ENCODE measurements at regions not wholly inside any gene's neighbourhood (a gene's known extent, or its start where the extent isn't known, plus 50 kb on each side); places are given as distances from the start of the nearest gene placed in this dataset.

DNA sequence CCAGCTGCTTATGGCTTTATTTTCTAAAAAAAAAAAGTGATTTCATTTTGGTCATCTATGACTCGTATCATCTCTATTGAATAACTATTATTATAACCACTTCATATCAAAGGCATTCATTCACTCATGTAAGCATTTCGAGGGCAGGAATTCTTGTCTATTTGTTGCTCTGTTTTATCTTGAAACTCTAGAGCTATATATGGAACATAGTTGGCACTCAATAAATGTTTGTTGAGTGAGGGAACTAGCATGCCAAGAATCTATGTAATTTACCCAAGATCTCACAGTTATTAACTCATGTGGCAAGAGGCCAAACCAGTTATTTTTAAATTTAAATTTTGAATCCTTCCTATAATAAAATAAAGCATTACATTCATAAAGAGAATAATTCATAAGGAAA lies 470.1 kb downstream of the TMX3 start:
- TF ChIP-seq, protein P1, sequence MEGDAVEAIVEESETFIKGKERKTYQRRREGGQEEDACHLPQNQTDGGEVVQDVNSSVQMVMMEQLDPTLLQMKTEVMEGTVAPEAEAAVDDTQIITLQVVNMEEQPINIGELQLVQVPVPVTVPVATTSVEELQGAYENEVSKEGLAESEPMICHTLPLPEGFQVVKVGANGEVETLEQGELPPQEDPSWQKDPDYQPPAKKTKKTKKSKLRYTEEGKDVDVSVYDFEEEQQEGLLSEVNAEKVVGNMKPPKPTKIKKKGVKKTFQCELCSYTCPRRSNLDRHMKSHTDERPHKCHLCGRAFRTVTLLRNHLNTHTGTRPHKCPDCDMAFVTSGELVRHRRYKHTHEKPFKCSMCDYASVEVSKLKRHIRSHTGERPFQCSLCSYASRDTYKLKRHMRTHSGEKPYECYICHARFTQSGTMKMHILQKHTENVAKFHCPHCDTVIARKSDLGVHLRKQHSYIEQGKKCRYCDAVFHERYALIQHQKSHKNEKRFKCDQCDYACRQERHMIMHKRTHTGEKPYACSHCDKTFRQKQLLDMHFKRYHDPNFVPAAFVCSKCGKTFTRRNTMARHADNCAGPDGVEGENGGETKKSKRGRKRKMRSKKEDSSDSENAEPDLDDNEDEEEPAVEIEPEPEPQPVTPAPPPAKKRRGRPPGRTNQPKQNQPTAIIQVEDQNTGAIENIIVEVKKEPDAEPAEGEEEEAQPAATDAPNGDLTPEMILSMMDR (IDR thresholded peaks at IDR 0.05): no peak
- TF ChIP-seq EZH2 (IDR thresholded peaks at IDR 0.05) (no peak), EZH2phosphoT487 (IDR thresholded peaks at IDR 0.05) (no peak)
